KBM-7 (cell line): ENCODE measurements at regions not wholly inside any gene's neighbourhood (a gene's known extent, or its start where the extent isn't known, plus 50 kb on each side); places are given as distances from the start of the nearest gene placed in this dataset.
"Not testable (repeated sequence)": the region's sequence is repeated elsewhere in the genome, so short reads cannot be mapped to it uniquely, and the experiment has no call there.

ENCODE experiments used
- DNase-seq: peaks from one replicate; pipeline ENCODE4 v3.0.0-alpha.2; 2015
- in situ Hi-C: fragments of 300-500 bp; cut with MboI; formaldehyde crosslinking; loops from 2 replicates; pipeline ENCODE4 v1.14.3; 2020; ENCODE audit warnings: low sequenced_read_pairs, low pct_unique_long_range_greater_than_20kb, mixed read lengths

DNA sequence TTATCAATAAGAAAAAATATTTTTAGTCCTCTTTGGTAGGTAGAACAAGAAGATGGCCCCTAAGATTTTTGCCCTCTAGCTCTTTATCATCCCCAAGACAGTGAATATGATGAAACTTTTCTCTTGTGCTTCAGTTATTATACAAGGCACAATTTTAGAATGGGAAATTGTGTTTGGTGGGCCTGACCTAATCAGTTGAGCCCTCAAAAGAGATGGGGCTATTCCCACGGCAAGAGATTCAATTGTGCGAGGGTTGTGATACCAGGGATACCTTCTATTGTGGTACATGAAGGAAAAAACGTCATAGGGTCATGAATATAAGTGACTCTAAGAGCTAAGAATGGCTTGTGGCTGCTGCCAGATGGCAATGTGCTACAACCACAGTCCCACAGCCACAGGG, 94.0 kb upstream of the COX7C start:
- no peak for DNase-seq

DNA sequence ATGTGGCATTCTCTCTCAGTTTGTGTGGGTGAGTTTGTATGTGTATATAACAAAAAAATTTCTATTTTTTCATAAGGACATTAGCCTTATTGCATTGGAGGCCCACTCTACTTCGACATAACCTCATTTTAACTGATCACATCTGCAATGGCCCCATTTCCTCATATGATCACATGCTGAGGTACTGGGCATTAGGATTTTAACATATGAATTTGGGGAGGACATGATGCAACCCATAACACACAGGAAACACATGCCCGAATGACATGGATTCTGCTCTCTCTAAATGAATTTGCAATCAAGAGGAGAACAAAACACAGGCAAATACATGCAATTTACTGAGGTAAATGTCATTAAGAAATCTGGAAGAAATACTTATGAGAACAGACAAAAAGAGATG, 92.1 kb upstream of the COX7C start:
- in situ Hi-C loops = no loop called here
- no peak for DNase-seq

More for the DNA sequence above, 94.0 kb upstream of the COX7C start:
- in situ Hi-C loops = no loop called here

DNA sequence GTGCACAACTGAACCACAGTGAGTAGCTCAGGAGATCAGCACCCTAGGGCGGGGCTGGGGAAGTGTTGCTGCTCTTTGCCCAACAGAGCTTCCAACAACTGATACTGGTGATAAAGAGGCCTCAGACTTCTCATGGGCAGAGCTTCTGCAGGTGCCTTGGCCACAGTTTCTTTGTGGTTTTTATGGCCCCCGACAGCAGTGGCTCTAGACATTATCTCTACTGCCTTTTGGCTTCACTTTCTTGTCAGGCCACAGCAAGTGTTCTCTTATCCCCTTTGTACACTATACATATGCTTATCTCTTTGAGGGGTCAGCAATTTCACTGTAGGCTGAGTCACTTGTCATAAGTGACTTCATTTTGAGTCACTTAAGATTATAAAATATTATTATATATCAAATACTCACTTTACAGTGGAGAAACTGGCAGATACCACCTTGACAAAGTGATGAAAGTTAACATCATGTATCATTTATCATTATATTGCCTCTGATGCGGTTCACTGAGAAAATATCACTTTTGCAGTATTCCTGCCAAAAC, 90.9 kb upstream of the COX7C start:
- DNase-seq = peak; percentile 9
- in situ Hi-C loops = no loop called here

DNA sequence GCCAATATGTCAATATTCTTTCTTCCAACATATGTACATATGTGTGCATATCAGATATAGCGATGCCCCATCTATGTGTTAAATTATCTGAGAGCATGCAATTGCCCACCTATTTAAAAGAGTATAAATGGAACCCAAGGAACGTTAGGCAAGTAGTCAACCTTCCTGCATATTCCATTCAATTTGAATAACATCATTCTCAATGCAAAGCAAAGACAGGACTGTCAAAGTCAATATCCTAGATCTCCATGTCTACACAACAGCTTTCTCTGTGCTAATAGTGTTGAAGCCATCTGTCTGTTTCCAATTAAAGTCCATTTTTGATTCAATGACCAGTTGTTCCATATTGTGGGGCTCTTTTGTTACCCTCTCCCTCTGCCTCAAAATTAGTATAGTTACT, 85.3 kb upstream of the COX7C start:
- no peak for DNase-seq
- in situ Hi-C loops = no loop called here

DNA sequence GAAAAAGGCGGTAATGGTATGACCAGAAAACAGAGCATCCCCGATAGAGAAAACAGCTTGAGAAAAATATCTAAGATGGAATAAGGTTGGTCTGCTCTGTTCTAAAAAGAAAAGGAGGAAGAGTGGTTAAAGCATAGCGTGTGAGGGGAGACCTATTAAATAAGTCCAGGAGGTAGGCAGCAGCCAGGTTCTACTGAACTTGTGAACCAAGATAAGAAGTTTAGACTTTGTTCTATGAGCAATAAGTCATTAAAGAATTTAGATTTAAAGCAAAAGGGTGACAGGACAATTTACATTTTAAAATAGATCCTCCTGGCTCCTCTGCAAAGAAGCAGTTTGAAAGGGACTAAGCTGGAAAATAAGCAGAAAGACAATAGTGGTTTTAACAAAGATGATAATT, 81.3 kb upstream of the COX7C start:
- in situ Hi-C loops = no loop called here
- no peak for DNase-seq

DNA sequence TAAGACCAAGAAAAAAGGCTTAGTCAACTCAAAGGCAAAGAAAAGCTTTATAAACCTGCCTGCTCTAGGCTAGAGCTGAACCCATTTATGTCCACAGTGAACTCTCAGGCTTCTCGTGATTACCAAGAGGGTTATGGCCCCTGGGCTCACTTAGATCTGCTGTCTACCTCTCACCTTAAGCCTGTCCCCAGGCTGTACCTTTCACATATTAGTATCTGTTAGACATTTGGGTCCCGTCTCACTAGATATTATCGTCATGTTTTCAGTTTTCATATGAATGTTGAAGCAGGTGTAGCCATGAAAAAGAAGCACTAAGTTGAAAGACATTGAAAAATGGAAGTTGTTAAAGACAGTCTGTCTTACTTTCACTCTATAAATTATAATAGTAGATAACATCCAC, 75.2 kb upstream of the COX7C start:
- in situ Hi-C loops = no loop called here
- no peak for DNase-seq

DNA sequence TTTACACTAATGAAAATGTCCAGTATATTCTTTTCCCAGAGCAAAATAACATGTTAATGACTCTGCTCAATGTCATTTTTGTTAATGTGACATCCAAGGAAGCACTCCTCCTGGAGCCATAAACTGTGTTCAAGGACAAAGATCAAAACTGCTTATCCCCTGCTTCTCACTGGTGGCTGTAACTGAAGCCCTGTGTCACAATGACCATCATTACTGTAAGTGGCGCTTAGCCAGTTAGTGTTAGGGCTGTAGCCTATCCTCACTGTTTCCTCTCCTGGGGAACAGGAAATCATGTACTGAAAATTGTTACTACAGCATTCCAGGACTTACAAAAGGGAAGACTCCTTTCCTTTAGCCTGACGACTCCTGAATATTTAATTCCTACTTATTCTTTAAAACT, 71.7 kb upstream of the COX7C start:
- in situ Hi-C loops = no loop called here

DNA sequence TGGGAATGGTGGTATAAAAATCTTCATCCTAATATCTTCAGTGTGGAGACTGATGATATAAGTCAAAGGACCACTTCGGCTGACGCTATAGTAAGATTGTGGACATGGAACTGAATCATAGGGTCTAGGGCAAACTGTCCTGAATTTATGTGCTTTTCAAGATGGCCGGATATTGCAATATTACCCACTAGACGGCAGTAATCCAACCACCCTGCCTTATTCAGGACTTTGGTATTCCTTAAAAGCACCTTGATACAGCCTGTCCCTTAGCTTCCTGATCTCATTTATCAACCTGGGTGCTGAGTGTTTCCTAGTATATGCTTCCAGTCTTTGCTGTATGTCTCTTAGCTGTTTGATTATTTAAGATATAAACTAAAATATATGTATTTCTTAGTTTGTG, 71.2 kb upstream of the COX7C start:
- in situ Hi-C loops = no loop called here
- DNase-seq = no peak

More for the DNA sequence above, 71.7 kb upstream of the COX7C start:
- DNase-seq = no peak

DNA sequence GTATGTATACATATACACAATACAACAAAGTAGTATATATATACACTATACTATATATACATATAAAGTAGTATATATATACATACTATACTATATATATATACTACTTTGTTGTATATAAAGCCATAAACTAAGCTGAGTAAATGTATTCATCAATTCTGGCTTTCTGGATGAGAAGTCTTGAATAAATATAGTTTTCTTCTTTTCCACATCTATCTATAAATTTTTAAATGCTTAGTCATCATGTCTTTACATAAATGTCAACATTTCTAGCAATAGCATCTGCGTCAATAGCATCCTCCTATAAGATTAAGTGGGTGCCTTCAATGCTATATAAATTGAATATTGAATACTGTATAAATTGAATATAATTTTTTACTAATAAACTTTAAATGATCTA, 63.1 kb upstream of the COX7C start:
- no peak for DNase-seq
- in situ Hi-C loops = no loop called here

DNA sequence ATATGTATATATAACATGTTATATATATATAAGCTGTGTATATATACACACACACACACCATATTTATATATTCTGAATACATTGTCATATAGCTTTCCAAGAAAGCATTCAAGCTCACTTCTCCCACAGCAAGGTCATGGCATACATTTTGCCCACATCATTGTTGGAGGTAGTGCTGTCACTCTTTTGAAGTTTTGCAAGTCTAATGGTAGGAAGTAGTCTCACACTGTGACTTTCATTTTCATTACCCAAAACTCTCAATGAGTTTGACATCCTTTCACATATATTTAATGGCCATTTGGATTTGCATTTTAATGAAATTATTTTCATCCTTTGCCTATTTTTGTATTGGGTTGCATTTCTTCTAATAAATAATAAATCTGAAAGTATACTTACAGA, 59.8 kb upstream of the COX7C start:
- in situ Hi-C loops = no loop called here
- DNase-seq = no peak

DNA sequence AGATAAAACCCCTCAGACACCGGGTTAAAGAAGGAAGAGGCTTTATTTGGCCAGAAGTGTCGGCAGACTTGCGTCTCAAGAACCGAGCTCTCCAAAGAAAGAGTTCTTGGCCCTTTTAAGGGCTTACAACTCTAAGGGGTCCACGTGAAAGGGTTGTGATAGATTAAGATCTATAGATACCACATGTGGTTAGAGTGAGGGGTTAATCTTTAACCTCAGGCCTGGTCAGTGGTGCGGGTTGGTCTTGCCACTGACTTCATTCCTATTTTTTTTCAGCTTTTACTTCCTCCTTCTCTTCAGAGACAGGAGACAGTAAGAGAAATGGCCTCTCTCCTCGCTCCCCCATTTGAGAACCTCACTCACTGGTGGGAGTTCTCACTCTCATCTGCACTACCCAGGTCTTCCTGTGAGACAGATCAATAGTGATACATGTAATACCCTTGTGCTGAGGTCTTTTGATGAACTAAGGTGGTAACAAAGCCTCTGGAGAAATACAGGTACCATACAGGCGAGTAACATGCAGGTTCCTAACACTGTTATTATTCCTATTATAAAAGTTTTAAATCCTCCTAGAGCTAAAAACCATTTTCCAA, 52.4 kb upstream of the COX7C start:
- DNase-seq = peak; percentile 51
- in situ Hi-C loops = no loop called here

DNA sequence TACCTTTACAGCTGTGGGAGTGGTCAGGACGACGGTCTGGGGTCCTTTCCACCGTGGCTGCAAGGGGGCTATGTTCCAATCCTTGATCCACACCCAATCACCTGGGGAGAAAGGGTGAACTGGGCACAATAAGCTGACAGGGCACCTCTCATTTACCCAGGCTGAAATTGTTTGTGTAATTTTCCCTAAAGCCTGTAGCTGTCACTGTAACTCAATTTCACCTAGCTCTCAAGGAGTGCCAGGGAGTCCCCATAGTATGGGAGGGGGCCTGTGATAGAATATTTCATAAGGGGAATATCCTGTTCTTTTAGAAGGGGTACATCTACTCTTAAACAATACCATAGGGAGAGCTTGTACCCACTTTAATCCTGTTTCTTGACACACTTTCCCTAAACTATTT, 51.7 kb upstream of the COX7C start:
- in situ Hi-C loops, DNase-seq: not testable (repeated sequence)
